ENCODE measurements at regions not wholly inside any gene's neighbourhood (a gene's known extent, or its start where the extent isn't known, plus 50 kb on each side); places are given as distances from the start of the nearest gene placed in this dataset.

DNA sequence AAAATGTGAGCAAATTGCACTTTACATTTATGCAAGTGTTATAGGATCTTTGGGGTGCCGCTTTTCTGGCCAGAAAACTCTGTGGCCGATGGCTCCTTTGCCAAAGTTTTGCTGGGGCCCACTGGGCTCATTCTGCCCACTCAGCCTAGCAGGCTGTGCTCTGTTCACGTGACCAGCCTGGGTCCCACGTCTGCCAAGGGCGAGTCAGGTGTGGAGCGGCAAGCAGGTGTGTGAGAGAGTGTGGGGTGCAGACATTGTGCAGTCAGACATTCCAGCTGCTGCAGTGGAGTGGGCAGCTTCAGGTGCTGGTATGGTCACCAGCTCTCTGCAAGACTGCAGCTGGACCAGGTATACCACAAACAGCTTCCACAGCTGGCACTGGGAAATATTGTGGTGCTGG, 2305.7 kb downstream of the PCDH9 start (continued):
- TF ChIP-seq, protein P1, sequence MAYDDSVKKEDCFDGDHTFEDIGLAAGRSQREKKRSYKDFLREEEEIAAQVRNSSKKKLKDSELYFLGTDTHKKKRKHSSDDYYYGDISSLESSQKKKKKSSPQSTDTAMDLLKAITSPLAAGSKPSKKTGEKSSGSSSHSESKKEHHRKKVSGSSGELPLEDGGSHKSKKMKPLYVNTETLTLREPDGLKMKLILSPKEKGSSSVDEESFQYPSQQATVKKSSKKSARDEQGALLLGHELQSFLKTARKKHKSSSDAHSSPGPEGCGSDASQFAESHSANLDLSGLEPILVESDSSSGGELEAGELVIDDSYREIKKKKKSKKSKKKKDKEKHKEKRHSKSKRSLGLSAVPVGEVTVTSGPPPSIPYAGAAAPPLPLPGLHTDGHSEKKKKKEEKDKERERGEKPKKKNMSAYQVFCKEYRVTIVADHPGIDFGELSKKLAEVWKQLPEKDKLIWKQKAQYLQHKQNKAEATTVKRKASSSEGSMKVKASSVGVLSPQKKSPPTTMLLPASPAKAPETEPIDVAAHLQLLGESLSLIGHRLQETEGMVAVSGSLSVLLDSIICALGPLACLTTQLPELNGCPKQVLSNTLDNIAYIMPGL (CRISPR knock-in tag; IDR thresholded peaks at IDR 0.05; ENCODE audit: borderline replicate concordance in 1 of 2, low read depth in 1 of 2) = no peak
- TF ChIP-seq, protein P2, sequence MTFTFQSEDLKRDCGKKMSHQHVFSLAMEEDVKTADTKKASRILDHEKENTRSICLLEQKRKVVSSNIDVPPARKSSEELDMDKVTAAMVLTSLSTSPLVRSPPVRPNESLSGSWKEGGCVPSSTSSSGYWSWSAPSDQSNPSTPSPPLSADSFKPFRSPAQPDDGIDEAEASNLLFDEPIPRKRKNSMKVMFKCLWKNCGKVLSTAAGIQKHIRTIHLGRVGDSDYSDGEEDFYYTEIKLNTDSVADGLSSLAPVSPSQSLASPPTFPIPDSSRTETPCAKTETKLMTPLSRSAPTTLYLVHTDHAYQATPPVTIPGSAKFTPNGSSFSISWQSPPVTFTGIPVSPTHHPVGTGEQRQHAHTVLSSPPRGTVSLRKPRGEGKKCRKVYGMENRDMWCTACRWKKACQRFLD (CRISPR knock-in tag; IDR thresholded peaks at IDR 0.05; ENCODE audit: borderline replicate concordance) = no peak

DNA sequence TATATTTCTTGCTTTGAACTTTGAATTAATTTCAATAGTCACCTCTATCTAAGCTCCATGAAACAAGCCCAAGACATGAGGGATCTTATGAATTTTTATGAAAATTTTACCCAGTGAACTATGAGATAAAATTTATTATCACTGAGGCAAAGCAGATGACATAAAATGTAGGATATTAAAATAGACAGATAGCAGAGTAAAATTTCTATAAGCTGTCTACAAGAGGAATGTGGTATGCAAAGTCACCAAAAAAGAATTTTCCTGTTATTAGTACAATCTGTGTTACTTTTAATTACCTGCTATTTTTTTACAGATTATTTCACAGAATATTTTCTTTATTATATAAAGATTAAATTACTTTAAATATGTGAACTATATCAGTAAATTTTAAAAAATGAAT, 2312.6 kb downstream of the PCDH9 start:
- ATAC-seq = no peak
- no peak overlapping the region for H3K4me3 ChIP-seq (replicated peaks in 1 of 3; ENCODE audit: insufficient read depth in 1 of 3, low read depth in 2 of 3, low read length in 3 of 3)
- H3K79me2 ChIP-seq (ENCODE audit: insufficient read depth, low read length) = no peaks in the 10 kb centered on the region
- POLR2A ChIA-PET = no interaction called here
- no peak overlapping the region for H2AFZ ChIP-seq (ENCODE audit: low read length)
- CTCF ChIA-PET (ENCODE audit: low intra/inter-chr PET ratio, low total read pairs) = no interaction called here
- no peaks in the 10 kb centered on the region for H4K20me1 ChIP-seq (ENCODE audit: insufficient read depth, low read length)
- no peak overlapping the region for H3K4me2 ChIP-seq (ENCODE audit: low read depth, low read length)
- TF ChIP-seq, protein P3, sequence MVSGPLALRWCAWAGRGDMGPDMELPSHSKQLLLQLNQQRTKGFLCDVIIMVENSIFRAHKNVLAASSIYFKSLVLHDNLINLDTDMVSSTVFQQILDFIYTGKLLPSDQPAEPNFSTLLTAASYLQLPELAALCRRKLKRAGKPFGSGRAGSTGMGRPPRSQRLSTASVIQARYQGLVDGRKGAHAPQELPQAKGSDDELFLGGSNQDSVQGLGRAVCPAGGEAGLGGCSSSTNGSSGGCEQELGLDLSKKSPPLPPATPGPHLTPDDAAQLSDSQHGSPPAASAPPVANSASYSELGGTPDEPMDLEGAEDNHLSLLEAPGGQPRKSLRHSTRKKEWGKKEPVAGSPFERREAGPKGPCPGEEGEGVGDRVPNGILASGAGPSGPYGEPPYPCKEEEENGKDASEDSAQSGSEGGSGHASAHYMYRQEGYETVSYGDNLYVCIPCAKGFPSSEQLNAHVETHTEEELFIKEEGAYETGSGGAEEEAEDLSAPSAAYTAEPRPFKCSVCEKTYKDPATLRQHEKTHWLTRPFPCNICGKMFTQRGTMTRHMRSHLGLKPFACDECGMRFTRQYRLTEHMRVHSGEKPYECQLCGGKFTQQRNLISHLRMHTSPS (CRISPR knock-in tag; IDR thresholded peaks at IDR 0.05; ENCODE audit: low read depth) = no peak
- TF ChIP-seq ZFP41 (CRISPR knock-in tag; IDR thresholded peaks at IDR 0.05; ENCODE audit: borderline replicate concordance) = no peak
- TF ChIP-seq, protein P4, sequence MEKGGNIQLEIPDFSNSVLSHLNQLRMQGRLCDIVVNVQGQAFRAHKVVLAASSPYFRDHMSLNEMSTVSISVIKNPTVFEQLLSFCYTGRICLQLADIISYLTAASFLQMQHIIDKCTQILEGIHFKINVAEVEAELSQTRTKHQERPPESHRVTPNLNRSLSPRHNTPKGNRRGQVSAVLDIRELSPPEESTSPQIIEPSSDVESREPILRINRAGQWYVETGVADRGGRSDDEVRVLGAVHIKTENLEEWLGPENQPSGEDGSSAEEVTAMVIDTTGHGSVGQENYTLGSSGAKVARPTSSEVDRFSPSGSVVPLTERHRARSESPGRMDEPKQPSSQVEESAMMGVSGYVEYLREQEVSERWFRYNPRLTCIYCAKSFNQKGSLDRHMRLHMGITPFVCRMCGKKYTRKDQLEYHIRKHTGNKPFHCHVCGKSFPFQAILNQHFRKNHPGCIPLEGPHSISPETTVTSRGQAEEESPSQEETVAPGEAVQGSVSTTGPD (CRISPR knock-in tag; IDR thresholded peaks at IDR 0.05) = no peak
- in situ Hi-C loops (cut with HindIII; ENCODE audit: extremely low pct_ligation_motif_present, low pct_unique_long_range_greater_than_20kb) = no loop called here
- no peaks in the 10 kb centered on the region for H3K36me3 ChIP-seq (replicated peaks in 1 of 2; ENCODE audit: control insufficient read depth in 1 of 2, insufficient read depth in 2 of 2, low read length in 2 of 2)
- H3K9me3 ChIP-seq (ENCODE audit: low read length) = no peaks in the 10 kb centered on the region
- no peak overlapping the region for H3K9ac ChIP-seq (ENCODE audit: insufficient read depth, low read depth, low read length)
- no peak for FAIRE-seq
- intact Hi-C loops (cut with micrococcal nuclease; ENCODE audit: unreplicated experiment) = no loop called here
- H3K27me3 ChIP-seq (ENCODE audit: control insufficient read depth in 1 of 2, insufficient read depth in 2 of 2, low read length in 2 of 2) = no peaks in the 10 kb centered on the region
- no peak for DNase-seq (ENCODE audit: low spot score)
- no peak overlapping the region for H3K27ac ChIP-seq (ENCODE audit: extremely low read length, insufficient read depth, low read length)
- BruUV-seq (replicated peaks) = no TSS peak
- H3K4me1 ChIP-seq (ENCODE audit: insufficient read depth, low read length) = no peaks in the 10 kb centered on the region
